ENCODE measurements at regions not wholly inside any gene's neighbourhood (a gene's known extent, or its start where the extent isn't known, plus 50 kb on each side); places are given as distances from the start of the nearest gene placed in this dataset.

DNA sequence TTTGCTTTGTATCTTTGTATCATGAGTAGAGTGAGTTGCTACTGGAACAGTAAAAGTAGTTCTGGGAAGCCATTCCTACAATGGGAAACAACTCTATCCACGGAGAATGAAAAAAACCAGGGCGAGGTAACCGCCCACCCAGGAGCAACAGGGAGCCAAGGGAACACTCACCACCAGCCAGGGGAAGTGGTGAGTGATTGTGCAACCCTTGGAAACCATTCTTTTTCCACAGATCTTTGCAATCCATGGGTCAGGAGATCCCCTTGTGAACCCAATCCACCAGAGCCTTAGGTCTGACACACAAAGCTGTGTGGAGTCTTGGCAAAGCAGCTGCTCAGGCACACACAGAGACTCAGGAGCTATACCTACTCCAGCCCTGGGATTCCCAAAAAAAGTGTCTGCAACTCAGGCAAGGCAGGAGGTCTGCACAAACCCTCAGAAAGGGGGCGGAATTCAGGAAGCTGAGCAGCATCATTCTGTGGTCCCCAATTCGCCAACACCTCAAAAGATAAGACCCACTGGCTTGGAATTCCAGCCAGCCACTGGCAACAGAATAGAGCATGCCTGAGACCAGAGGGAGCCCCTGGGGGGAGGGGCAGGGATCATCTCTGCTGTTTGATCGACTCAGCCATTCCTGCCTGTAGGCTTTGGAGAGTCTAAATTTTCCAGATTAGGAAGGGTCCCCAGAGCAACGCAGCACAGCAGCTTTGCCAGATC, 52.1 kb upstream of the PPFIA2 start:
- TF ChIP-seq, protein P1, sequence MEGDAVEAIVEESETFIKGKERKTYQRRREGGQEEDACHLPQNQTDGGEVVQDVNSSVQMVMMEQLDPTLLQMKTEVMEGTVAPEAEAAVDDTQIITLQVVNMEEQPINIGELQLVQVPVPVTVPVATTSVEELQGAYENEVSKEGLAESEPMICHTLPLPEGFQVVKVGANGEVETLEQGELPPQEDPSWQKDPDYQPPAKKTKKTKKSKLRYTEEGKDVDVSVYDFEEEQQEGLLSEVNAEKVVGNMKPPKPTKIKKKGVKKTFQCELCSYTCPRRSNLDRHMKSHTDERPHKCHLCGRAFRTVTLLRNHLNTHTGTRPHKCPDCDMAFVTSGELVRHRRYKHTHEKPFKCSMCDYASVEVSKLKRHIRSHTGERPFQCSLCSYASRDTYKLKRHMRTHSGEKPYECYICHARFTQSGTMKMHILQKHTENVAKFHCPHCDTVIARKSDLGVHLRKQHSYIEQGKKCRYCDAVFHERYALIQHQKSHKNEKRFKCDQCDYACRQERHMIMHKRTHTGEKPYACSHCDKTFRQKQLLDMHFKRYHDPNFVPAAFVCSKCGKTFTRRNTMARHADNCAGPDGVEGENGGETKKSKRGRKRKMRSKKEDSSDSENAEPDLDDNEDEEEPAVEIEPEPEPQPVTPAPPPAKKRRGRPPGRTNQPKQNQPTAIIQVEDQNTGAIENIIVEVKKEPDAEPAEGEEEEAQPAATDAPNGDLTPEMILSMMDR (IDR thresholded peaks at IDR 0.05), result no peak
- TF ChIP-seq ZFX (IDR thresholded peaks at IDR 0.05; ENCODE audit: borderline replicate concordance), result no peak

Measured in 22Rv1 (cell line).